Urinary bladder (tissue), 3 donors: ENCODE measurements at regions not wholly inside any gene's neighbourhood (a gene's known extent, or its start where the extent isn't known, plus 50 kb on each side); places are given as distances from the start of the nearest gene placed in this dataset.
"Not testable (repeated sequence)": the region's sequence is repeated elsewhere in the genome, so short reads cannot be mapped to it uniquely, and the experiment has no call there.

Experiments used
- DNase-seq: peaks from one replicate; pipeline ENCODE4 v3.0.0-alpha.2; 2015; ENCODE audit errors: extremely low spot score
- H3K27ac ChIP-seq: one replicate; pipeline ENCODE4 v1.5.1; 2013; ENCODE audit warnings: low read depth, mild to moderate bottlenecking, moderate library complexity
- H3K36me3 ChIP-seq: one replicate; pipeline ENCODE4 v1.6.1; 2013; ENCODE audit warnings: mild to moderate bottlenecking, moderate library complexity; ENCODE audit not compliant: insufficient read depth
- H3K4me1 ChIP-seq: one replicate; pipeline ENCODE4 v1.6.1; 2013; ENCODE audit warnings: mild to moderate bottlenecking, moderate library complexity; ENCODE audit not compliant: insufficient read depth
- H3K4me3 ChIP-seq: one replicate; pipeline ENCODE4 v1.5.1; 2013; ENCODE audit warnings: low read depth, low read length
- WGBS: extraction: QIAGEN DNeasy Blood & Tissue Kit; methylation state at CpG from one replicate; pipeline ENCODE4 v1.1.7; 2013; 5-methylcytosine and 5-hydroxymethylcytosine counted together
- donor health status: healthy with polysubstance abuse.
- donor health status: healthy.

GRCh38 chr6:156258981-156259380, 518.2 kb upstream of the ARID1B start:
- Histone ChIP-seq H3K27ac (no peak overlapping the region), H3K4me1 (no peaks in the 10 kb centered on the region), H3K4me3 (no peak overlapping the region), H3K36me3 (peaks cover 3% of the 10 kb centered on the region)
- DNase-seq, result no peak
- 78% methylated on average over 3 of the region's 3 CpGs for WGBS

- Histone ChIP-seq H3K4me3 (no peak overlapping the region), H3K36me3 (peaks cover 3% of the 10 kb centered on the region), H3K27ac (no peak overlapping the region), H3K4me1 (no peaks in the 10 kb centered on the region)
- DNase-seq, result no peak
- WGBS, result 62% methylated on average over 10 of the region's 10 CpGs
Observed at GRCh38 chr6:156256161-156256560, 521.0 kb upstream of the ARID1B start.

- no peak overlapping the region for H3K4me3 ChIP-seq
- no peak overlapping the region for H3K27ac ChIP-seq
- 94% methylated on average over 5 of the region's 5 CpGs for WGBS
- DNase-seq, result no peak
- peaks cover 3% of the 10 kb centered on the region for H3K36me3 ChIP-seq
- H3K4me1 ChIP-seq, result no peaks in the 10 kb centered on the region
Observed at GRCh38 chr6:156254240-156254639, 522.9 kb upstream of the ARID1B start.

- 92% methylated on average over 5 of the region's 5 CpGs for WGBS
- no peak overlapping the region for H3K4me3 ChIP-seq
Observed at GRCh38 chr6:156250593-156250992, 526.6 kb upstream of the ARID1B start.

GRCh38 chr6:156242206-156242605, 535.0 kb upstream of the ARID1B start:
- DNase-seq, result no peak
- Histone ChIP-seq H3K27ac (no peak overlapping the region), H3K4me1 (no peaks in the 10 kb centered on the region), H3K36me3 (no peaks in the 10 kb centered on the region), H3K4me3 (no peak overlapping the region)
- 77% methylated on average over 3 of the region's 3 CpGs for WGBS

More at GRCh38 chr6:156250593-156250992, 526.6 kb upstream of the ARID1B start:
- Histone ChIP-seq H3K27ac (no peak overlapping the region), H3K4me1 (no peaks in the 10 kb centered on the region), H3K36me3 (peaks cover 3% of the 10 kb centered on the region)
- no peak for DNase-seq

- Histone ChIP-seq H3K36me3 (no peaks in the 10 kb centered on the region), H3K27ac (no peak overlapping the region), H3K4me3 (no peak overlapping the region), H3K4me1 (no peaks in the 10 kb centered on the region)
- 67% methylated on average over 10 of the region's 10 CpGs for WGBS
- no peak for DNase-seq
Observed at GRCh38 chr6:156231026-156231765, 546.0 kb upstream of the ARID1B start.

GRCh38 chr6:156219973-156220372, 557.2 kb upstream of the ARID1B start:
- DNase-seq, result no peak
- Histone ChIP-seq H3K36me3 (no peaks in the 10 kb centered on the region), H3K4me3 (no peak overlapping the region), H3K4me1 (no peaks in the 10 kb centered on the region), H3K27ac (no peak overlapping the region)

GRCh38 chr6:156205678-156206077, 571.5 kb upstream of the ARID1B start:
- H3K27ac ChIP-seq, result no peak overlapping the region
- 74% methylated on average over 3 of the region's 3 CpGs for WGBS
- H3K4me1 ChIP-seq, result no peaks in the 10 kb centered on the region
- no peak overlapping the region for H3K4me3 ChIP-seq
- DNase-seq, result no peak
- H3K36me3 ChIP-seq, result no peaks in the 10 kb centered on the region

- Histone ChIP-seq H3K4me3 (no peak overlapping the region), H3K36me3 (no peaks in the 10 kb centered on the region), H3K4me1 (no peaks in the 10 kb centered on the region), H3K27ac (no peak overlapping the region)
- no peak for DNase-seq
- 86% methylated on average over 5 of the region's 5 CpGs for WGBS
Observed at GRCh38 chr6:156199182-156199581, 578.0 kb upstream of the ARID1B start.

GRCh38 chr6:156197513-156197912, 579.7 kb upstream of the ARID1B start:
- Histone ChIP-seq H3K27ac (no peak overlapping the region), H3K36me3 (no peaks in the 10 kb centered on the region), H3K4me1 (no peaks in the 10 kb centered on the region), H3K4me3 (no peak overlapping the region)
- WGBS, result 69% methylated on average over 2 of the region's 2 CpGs
- DNase-seq, result no peak

GRCh38 chr6:156194981-156195380, 582.2 kb upstream of the ARID1B start:
- DNase-seq, result no peak
- no peak overlapping the region for H3K4me3 ChIP-seq
- H3K4me1 ChIP-seq, result no peaks in the 10 kb centered on the region
- no peaks in the 10 kb centered on the region for H3K36me3 ChIP-seq
- 84% methylated on average over 2 of the region's 2 CpGs for WGBS
- H3K27ac ChIP-seq, result no peak overlapping the region

GRCh38 chr6:156193381-156193780, 583.8 kb upstream of the ARID1B start:
- H3K4me3 ChIP-seq, result no peak overlapping the region
- no peaks in the 10 kb centered on the region for H3K4me1 ChIP-seq
- H3K27ac ChIP-seq, result no peak overlapping the region
- H3K36me3 ChIP-seq, result no peaks in the 10 kb centered on the region
- no peak for DNase-seq
- 94% methylated on average over 4 of the region's 4 CpGs for WGBS

- no peak overlapping the region for H3K27ac ChIP-seq
- H3K4me3 ChIP-seq, result no peak overlapping the region
- no peaks in the 10 kb centered on the region for H3K36me3 ChIP-seq
- H3K4me1 ChIP-seq, result no peaks in the 10 kb centered on the region
- no peak for DNase-seq
- 63% methylated on average over 3 of the region's 3 CpGs for WGBS
Observed at GRCh38 chr6:156191895-156192294, 585.3 kb upstream of the ARID1B start.

GRCh38 chr6:156191390-156191789, 585.8 kb upstream of the ARID1B start:
- H3K4me3 ChIP-seq, DNase-seq, H3K4me1 ChIP-seq, H3K27ac ChIP-seq, H3K36me3 ChIP-seq: not testable (repeated sequence)

- H3K4me3 ChIP-seq, result no peak overlapping the region
- WGBS, result 91% methylated on average over 6 of the region's 6 CpGs
- H3K36me3 ChIP-seq, result no peaks in the 10 kb centered on the region
- no peaks in the 10 kb centered on the region for H3K4me1 ChIP-seq
- no peak overlapping the region for H3K27ac ChIP-seq
- no peak for DNase-seq
Observed at GRCh38 chr6:156190270-156190669, 586.9 kb upstream of the ARID1B start.
